HepG2 (cell line): ENCODE measurements at regions not wholly inside any gene's neighbourhood (a gene's known extent, or its start where the extent isn't known, plus 50 kb on each side); places are given as distances from the start of the nearest gene placed in this dataset.

Source experiments
- ATAC-seq: fragments of 200-7000 bp; cut with Tn5 transposase; 3 replicates; pipeline ENCODE4 v1.9.1; 2020; ENCODE audit warnings: mild to moderate bottlenecking, moderate library complexity
- BruUV-seq: library from RNA; stranded (reverse); fragments of 400-500 nt; replicated peaks from 2 replicates; lab custom pipeline; 2021; lab: Mats Ljungman, UMichigan
- CTCF ChIA-PET: fragments of 300-600 bp; formaldehyde crosslinking; extraction: SDS; loops from one replicate; lab custom pipeline; 2021; ENCODE audit warnings: low total read pairs, inconsistent platforms, low intra/inter-chr PET ratio; lab: Yijun Ruan, JAX
- POLR2A ChIA-PET: fragments of 350-600 bp; sonication (Branson Sonifier 250); formaldehyde crosslinking; loops from one replicate; lab custom pipeline; 2020; ENCODE audit warnings: antibody characterized with exemption, inconsistent platforms; lab: Yijun Ruan, JAX
- DNase-seq: peaks from one replicate; pipeline ENCODE4 v3.0.0-alpha.2; 2015; ENCODE audit warnings: low spot score
- FAIRE-seq: peaks from 3 replicates; lab custom pipeline; 2011; peaks lifted over from hg19 to GRCh38; lab: Jason Lieb, UNC
- H2AFZ ChIP-seq: one replicate; pipeline ENCODE4 v1.6.1; 2011; ENCODE audit warnings: low read length, inconsistent platforms
- H3K27ac ChIP-seq: fragments of 300-600 bp; 3 replicates; pipeline ENCODE4 v1.8.0; 2011; ENCODE audit warnings: mixed run types, mild to moderate bottlenecking, mixed read lengths, low read length, inconsistent platforms; ENCODE audit not compliant: insufficient read depth; ENCODE audit errors: extremely low read length
- H3K27me3 ChIP-seq, 2 experiments: fragments of 200-600 bp in 1 of 2; 2 replicates in 1 of 2; 3 replicates in 1 of 2; pipeline versions ENCODE4 v1.6.0 to v1.8.0; 2011; ENCODE audit warnings: low read length in 2 of 2, mild to moderate bottlenecking in 2 of 2, moderate library complexity in 2 of 2, inconsistent platforms in 1 of 2; ENCODE audit not compliant: insufficient read depth in 2 of 2, control insufficient read depth in 1 of 2
- H3K36me3 ChIP-seq, 2 experiments: fragments of 200-600 bp in 1 of 2; replicated peaks in 1 of 2; 2 replicates in 1 of 2; 3 replicates in 1 of 2; pipeline versions ENCODE4 v1.5.1 to v1.8.0; 2011; ENCODE audit warnings: low read length in 2 of 2, inconsistent platforms in 1 of 2; ENCODE audit not compliant: insufficient read depth in 2 of 2, control insufficient read depth in 1 of 2
- H3K4me1 ChIP-seq: 2 replicates; pipeline ENCODE4 v1.5.1; 2012; ENCODE audit warnings: low read length, inconsistent platforms; ENCODE audit not compliant: insufficient read depth
- H3K4me2 ChIP-seq: 2 replicates; pipeline ENCODE4 v1.6.0; 2011; ENCODE audit warnings: low read depth, low read length, inconsistent platforms
- H3K4me3 ChIP-seq, 3 experiments: fragments of 200-600 bp in 1 of 3; sonication (generic), shearing (Covaris generic) in 1 of 3; replicated peaks in 1 of 3; 2 replicates each; pipeline ENCODE4 v1.5.1; 2011 to 2016; ENCODE audit warnings: low read length in 3 of 3, inconsistent platforms in 2 of 3, low read depth in 2 of 3, mild to moderate bottlenecking in 2 of 3, control low read depth in 1 of 3, mixed read lengths in 1 of 3; ENCODE audit not compliant: insufficient read depth in 1 of 3
- H3K79me2 ChIP-seq: one replicate; pipeline ENCODE4 v1.6.1; 2011; ENCODE audit warnings: low read length, inconsistent platforms; ENCODE audit not compliant: insufficient read depth
- H3K9ac ChIP-seq: 2 replicates; pipeline ENCODE4 v1.6.0; 2011; ENCODE audit warnings: mild to moderate bottlenecking, low read depth, low read length, inconsistent platforms; ENCODE audit not compliant: insufficient read depth
- H3K9me3 ChIP-seq: 2 replicates; pipeline ENCODE4 v1.5.1; 2012; ENCODE audit warnings: mild to moderate bottlenecking, low read length
- H4K20me1 ChIP-seq: 2 replicates; pipeline ENCODE4 v1.6.0; 2011; ENCODE audit warnings: inconsistent platforms, mild to moderate bottlenecking, low read length, moderate library complexity; ENCODE audit not compliant: insufficient read depth
- AHR ChIP-seq: IDR thresholded peaks from 2 replicates; pipeline ENCODE4 v1.6.1; 2018; ENCODE audit warnings: missing genetic modification reagents, missing compliant biosample characterization
- ARNTL ChIP-seq: sonication (generic); formaldehyde crosslinking; IDR thresholded peaks from 2 replicates; pipeline ENCODE4 v1.4.0; 2020; ENCODE audit warnings: mild to moderate bottlenecking, missing genetic modification reagents
- FOSL2 ChIP-seq: sonication (generic); formaldehyde crosslinking; IDR thresholded peaks from 2 replicates; pipeline ENCODE4 v1.4.0; 2020; ENCODE audit warnings: missing genetic modification reagents
- FOXO1 ChIP-seq: sonication (generic); formaldehyde crosslinking; IDR thresholded peaks from 2 replicates; pipeline ENCODE4 v1.4.0; 2020; ENCODE audit warnings: missing genetic modification reagents
- JUNB ChIP-seq: sonication (generic); formaldehyde crosslinking; IDR thresholded peaks from 2 replicates; pipeline ENCODE4 v1.8.0; 2022; ENCODE audit warnings: missing genetic modification reagents, mild to moderate bottlenecking, borderline replicate concordance
- KLF13 ChIP-seq: sonication (generic); formaldehyde crosslinking; IDR thresholded peaks from 2 replicates; pipeline ENCODE4 v1.4.0; 2020; ENCODE audit warnings: mild to moderate bottlenecking, missing genetic modification reagents
- NFE2L1 ChIP-seq: sonication (generic); formaldehyde crosslinking; IDR thresholded peaks from 2 replicates; pipeline ENCODE4 v1.4.0; 2020; ENCODE audit warnings: missing genetic modification reagents, mild to moderate bottlenecking, borderline replicate concordance
- NR2F1 ChIP-seq, 2 experiments: fragments of 450-650 bp in 1 of 2; formaldehyde crosslinking in 1 of 2; IDR thresholded peaks; 2 replicates each; pipeline versions ENCODE4 v1.5.0 to v1.6.1; 2016 to 2020; ENCODE audit warnings: mild to moderate bottlenecking in 1 of 2, missing compliant biosample characterization in 1 of 2, missing genetic modification reagents in 1 of 2, moderate library complexity in 1 of 2
- NRL ChIP-seq: sonication (generic); formaldehyde crosslinking; IDR thresholded peaks from 2 replicates; pipeline ENCODE4 v1.5.0; 2020; ENCODE audit warnings: missing genetic modification reagents, mild to moderate bottlenecking, moderate library complexity, borderline replicate concordance
- PAF1 ChIP-seq: IDR thresholded peaks from 2 replicates; pipeline ENCODE4 v1.6.1; 2016; ENCODE audit warnings: missing genetic modification reagents, missing compliant biosample characterization
- RARA ChIP-seq: IDR thresholded peaks from 2 replicates; pipeline ENCODE4 v1.6.1; 2016; ENCODE audit warnings: missing genetic modification reagents, missing compliant biosample characterization
- SNAPC2 ChIP-seq: sonication (generic); formaldehyde crosslinking; IDR thresholded peaks from 2 replicates; pipeline ENCODE4 v1.8.1; 2022; ENCODE audit warnings: mild to moderate bottlenecking, missing genetic modification reagents
- SRY ChIP-seq: sonication (generic); formaldehyde crosslinking; IDR thresholded peaks from 2 replicates; pipeline ENCODE4 v1.8.0; 2022; ENCODE audit warnings: mild to moderate bottlenecking, missing genetic modification reagents
- ZBTB20 ChIP-seq: sonication (generic); formaldehyde crosslinking; IDR thresholded peaks from 2 replicates; pipeline ENCODE4 v1.8.1; 2023; ENCODE audit warnings: missing genetic modification reagents, low read depth, mild to moderate bottlenecking, borderline replicate concordance
- ZBTB38 ChIP-seq: sonication (generic); formaldehyde crosslinking; IDR thresholded peaks from 2 replicates; pipeline ENCODE4 v1.5.1; 2020; ENCODE audit warnings: mild to moderate bottlenecking, missing genetic modification reagents
- ZC3H4 ChIP-seq: sonication (generic); formaldehyde crosslinking; IDR thresholded peaks from 2 replicates; pipeline ENCODE4 v1.4.0; 2020; ENCODE audit warnings: missing genetic modification reagents, borderline replicate concordance
- ZNF224 ChIP-seq: sonication (generic); formaldehyde crosslinking; IDR thresholded peaks from 2 replicates; pipeline ENCODE4 v1.5.0; 2020; ENCODE audit warnings: mild to moderate bottlenecking, missing genetic modification reagents
- ZNF629 ChIP-seq: sonication (generic); formaldehyde crosslinking; conservative IDR thresholded peaks from 2 replicates; pipeline ENCODE4 v1.5.0; 2020; ENCODE audit warnings: missing genetic modification reagents
- ZNF768 ChIP-seq: sonication (generic); formaldehyde crosslinking; IDR thresholded peaks from 2 replicates; pipeline ENCODE4 v1.4.0; 2020; ENCODE audit warnings: missing genetic modification reagents
- ZNF788 ChIP-seq: sonication (generic); formaldehyde crosslinking; IDR thresholded peaks from 2 replicates; pipeline ENCODE4 v1.5.0; 2020; ENCODE audit warnings: mild to moderate bottlenecking, missing genetic modification reagents, borderline replicate concordance
- ZNF839 ChIP-seq: sonication (generic); formaldehyde crosslinking; IDR thresholded peaks from 2 replicates; pipeline ENCODE4 v1.4.0; 2020; ENCODE audit warnings: missing genetic modification reagents, mild to moderate bottlenecking, borderline replicate concordance
- WGBS: methylation state at CpG from one replicate; pipeline ENCODE4 v1.1.6; 2017; ENCODE audit warnings: low lambda C conversion rate; 5-methylcytosine and 5-hydroxymethylcytosine counted together
- in situ Hi-C: cut with HindIII; loops from 2 replicates; pipeline ENCODE4 v1.10.0; 2017; ENCODE audit warnings: low pct_unique_long_range_greater_than_20kb; ENCODE audit not compliant: extremely low pct_ligation_motif_present
- intact Hi-C: fragments of 100-400 bp; cut with micrococcal nuclease; formaldehyde crosslinking; loops from one replicate; pipeline ENCODE4 v1.10.0; 2022; ENCODE audit not compliant: unreplicated experiment
- TF ChIP-seq, protein P1 (sequence below): sonication (generic); formaldehyde crosslinking; IDR thresholded peaks from 2 replicates; pipeline ENCODE4 v1.8.0; 2022; ENCODE audit warnings: mild to moderate bottlenecking, missing genetic modification reagents; ENCODE audit not compliant: insufficient replicate concordance

DNA sequence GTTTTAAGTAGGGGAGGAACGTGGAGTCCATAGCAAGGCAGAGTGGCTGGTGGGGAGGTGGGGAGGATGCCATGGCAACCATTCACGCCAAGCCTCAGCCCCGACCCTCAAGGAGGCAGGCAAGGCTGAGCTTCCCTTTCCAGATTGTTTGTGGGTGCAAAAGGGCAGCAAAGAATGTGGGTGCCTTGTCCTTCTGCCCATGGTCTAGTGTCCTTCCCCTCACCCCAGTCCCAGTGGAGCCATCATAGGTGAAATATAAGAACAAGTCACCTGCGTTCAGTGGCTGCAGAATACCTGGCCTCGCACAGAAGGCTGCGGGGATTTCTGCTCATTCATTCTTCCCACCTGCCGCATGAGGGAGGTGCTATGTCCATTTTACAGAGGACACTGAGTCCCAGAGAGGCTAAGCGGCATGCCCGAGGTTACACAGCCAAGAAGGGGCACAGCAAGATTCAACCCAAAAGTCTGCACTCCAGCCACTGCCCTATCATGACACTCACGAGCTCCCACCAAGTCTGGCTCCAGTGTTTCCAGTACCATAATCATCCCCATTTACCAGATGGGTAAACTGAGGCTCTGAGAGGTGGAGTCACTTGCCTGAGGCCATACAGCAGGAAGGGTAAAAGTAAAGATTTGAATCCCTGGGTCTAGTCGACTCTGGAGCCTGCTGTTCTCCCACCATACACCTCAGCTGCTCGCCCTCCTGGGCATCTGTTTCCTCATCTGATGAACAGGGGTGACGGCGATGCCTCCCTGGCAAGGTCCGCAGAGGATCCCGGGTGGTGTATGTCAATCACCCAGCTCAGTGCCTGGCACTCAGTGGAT is 100.8 kb downstream of the CEBPB start:
- H3K36me3 ChIP-seq, result no peaks in the 10 kb centered on the region
- no peak for FAIRE-seq
- H3K27ac ChIP-seq, result peak overlapping the region; percentile 77
- CTCF ChIA-PET, result no interaction called here
- no peaks in the 10 kb centered on the region for H3K27me3 ChIP-seq
- POLR2A ChIA-PET, result interaction anchor here (1.7 to 7.8 kb wide), 3 partner anchors 8 to 101 kb away, joined by 3 to 178 read pairs (median 28); partner anchors contain the start of gene CEBPB
- H3K9me3 ChIP-seq, result no peaks in the 10 kb centered on the region
- ATAC-seq, result no peak
- no peak overlapping the region for H3K4me3 ChIP-seq
- H3K4me2 ChIP-seq, result peak overlapping the region; percentile 54
- H3K4me1 ChIP-seq, result peaks cover 64% of the 10 kb centered on the region
- H2AFZ ChIP-seq, result no peak overlapping the region
- BruUV-seq, result no TSS peak
- intact Hi-C loops, result loop anchor here (1.0 to 5.0 kb wide), 4 partner anchors 13 to 101 kb away; partner anchors contain the start of gene CEBPB
- 97% methylated on average over 16 of the region's 16 CpGs for WGBS
- no peaks in the 10 kb centered on the region for H3K79me2 ChIP-seq
- H4K20me1 ChIP-seq, result no peaks in the 10 kb centered on the region
- in situ Hi-C loops, result loop anchor here (5.0 kb wide), 1 partner anchor 111 kb away; no protein-coding TSS in a partner anchor
- peak overlapping the region; percentile 53 for H3K9ac ChIP-seq
- DNase-seq, result no peak
- TF ChIP-seq KLF13 (CRISPR knock-in tag), result 0 out of 2 replicates have a peak, but pooled peaks have one; percentile 38
- peak; percentile 24; the same call in 1 of the 2 replicates for TF ChIP-seq ZNF768
- 0 out of 2 replicates have a peak, but pooled peaks have one; percentile 54 for TF ChIP-seq NFE2L1 (CRISPR knock-in tag)
- no peak for TF ChIP-seq JUNB
- TF ChIP-seq PAF1, result peak; percentile 53; the same call in 1 of the 2 replicates
- TF ChIP-seq NRL, result 0 out of 2 replicates have a peak, but pooled peaks have one; percentile 31
- 0 out of 2 replicates have a peak, but pooled peaks have one; percentile 7 for TF ChIP-seq ZNF224 (CRISPR knock-in tag)
- TF ChIP-seq ZNF629 (CRISPR knock-in tag), result peak; percentile 95
- TF ChIP-seq ZNF788 (CRISPR knock-in tag), result 0 out of 2 replicates have a peak, but pooled peaks have one; percentile 2
- 0 out of 2 replicates have a peak, but pooled peaks have one; percentile 2 for TF ChIP-seq FOSL2 (CRISPR knock-in tag)
- TF ChIP-seq, protein P1, sequence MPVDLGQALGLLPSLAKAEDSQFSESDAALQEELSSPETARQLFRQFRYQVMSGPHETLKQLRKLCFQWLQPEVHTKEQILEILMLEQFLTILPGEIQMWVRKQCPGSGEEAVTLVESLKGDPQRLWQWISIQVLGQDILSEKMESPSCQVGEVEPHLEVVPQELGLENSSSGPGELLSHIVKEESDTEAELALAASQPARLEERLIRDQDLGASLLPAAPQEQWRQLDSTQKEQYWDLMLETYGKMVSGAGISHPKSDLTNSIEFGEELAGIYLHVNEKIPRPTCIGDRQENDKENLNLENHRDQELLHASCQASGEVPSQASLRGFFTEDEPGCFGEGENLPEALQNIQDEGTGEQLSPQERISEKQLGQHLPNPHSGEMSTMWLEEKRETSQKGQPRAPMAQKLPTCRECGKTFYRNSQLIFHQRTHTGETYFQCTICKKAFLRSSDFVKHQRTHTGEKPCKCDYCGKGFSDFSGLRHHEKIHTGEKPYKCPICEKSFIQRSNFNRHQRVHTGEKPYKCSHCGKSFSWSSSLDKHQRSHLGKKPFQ (CRISPR knock-in tag), result no peak
- TF ChIP-seq ZC3H4 (CRISPR knock-in tag), result peak; percentile 68; the same call in 1 of the 2 replicates
- peak; percentile 35; the same call in 1 of the 2 replicates for TF ChIP-seq FOXO1
- TF ChIP-seq NR2F1 (CRISPR knock-in tag; IDR thresholded peaks at IDR 0.05), result 0 out of 4 replicates have a peak, but pooled peaks of 1 of the 2 experiments have one; percentile 10
- TF ChIP-seq ARNTL (CRISPR knock-in tag), result no peak
- TF ChIP-seq SRY (CRISPR knock-in tag), result peak; percentile 29; the same call in 1 of the 2 replicates
- 0 out of 2 replicates have a peak, but pooled peaks have one; percentile 12 for TF ChIP-seq ZBTB20
- 0 out of 2 replicates have a peak, but pooled peaks have one; percentile 15 for TF ChIP-seq SNAPC2
- TF ChIP-seq AHR (CRISPR knock-in tag), result 0 out of 2 replicates have a peak, but pooled peaks have one; percentile 67
- no peak for TF ChIP-seq RARA (CRISPR knock-in tag)
- TF ChIP-seq ZNF839 (CRISPR knock-in tag), result no peak
- TF ChIP-seq ZBTB38 (CRISPR knock-in tag), result peak; percentile 19; the same call in 1 of the 2 replicates
